Heart left ventricle (tissue), 13 donors: ENCODE measurements at regions not wholly inside any gene's neighbourhood (a gene's known extent, or its start where the extent isn't known, plus 50 kb on each side); places are given as distances from the start of the nearest gene placed in this dataset.

Experiments used
- POLR2A ChIP-seq, 2 donors: fragments of 450-650 bp; IDR thresholded peaks; one replicate each; pipeline ENCODE4 v1.6.1; 2017; ENCODE audit warnings: antibody characterized with exemption in 2 of 2, mild to moderate bottlenecking in 2 of 2, moderate library complexity in 2 of 2
- TF ChIP-seq, protein P1 (sequence below), 12 donors: fragments of 200-600 bp; sonication (generic) in 4 of 12; IDR thresholded peaks; one replicate each; pipeline versions ENCODE4 v1.5.0 to v1.8.0; 2018 to 2022; ENCODE audit warnings: antibody characterized with exemption in 12 of 12, mild to moderate bottlenecking in 5 of 12
- donor health status: ischemic (EF 13 %, LVEDD 7.1; RV severe dilation, severe dysfunction).
- donor health status: DM: no; HTN: yes; CAD: no.
- donor health status: DM: no; HTN: no; CAD: no.
- donor health status: ischemic (EF 25% LVEDD 6.9; RV normal size, moderate dysfunction).
- donor health status: ischemic (EF 25% LVEDD 5.7; RV mildly dilated, moderate dysfunction).
- donor health status: ischemic (EF 35%, LVEDD 5.7; RV mildly dilated, moderate dysfunction).
- donor health status: nonischemic (EF 11% LVEDD 7.7; RV severe dilation, severe dysfunction).
- donor health status: DM: yes; HTN: yes; CAD: no.
- donor health status: PGD.
- donor health status: ischemic (EF 29% LVEDD 5.4; RV normal size, mild dysfunction).
- donor health status: nonischemic (EF 23%, LVEDD 6.1; RV moderate dilation, normal function).

DNA sequence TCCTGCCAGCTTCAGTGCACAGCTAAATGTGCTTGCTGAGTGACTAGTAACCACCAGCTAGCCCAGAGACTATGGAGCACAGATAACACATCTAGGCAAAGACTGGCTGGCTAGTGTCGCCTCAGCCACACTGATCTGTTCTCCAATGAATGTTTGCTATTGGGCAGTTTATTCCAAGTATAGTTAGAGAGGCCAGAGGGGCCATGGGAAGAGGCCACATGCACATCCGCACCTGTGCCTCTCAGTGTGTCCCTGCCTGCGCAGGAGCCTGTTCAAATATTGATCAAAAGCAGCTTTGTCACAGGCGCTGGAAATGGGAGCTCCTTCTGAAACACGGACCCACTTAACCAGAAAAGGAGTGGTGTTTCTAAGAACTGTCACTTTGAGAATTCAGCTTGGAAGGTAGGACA, 51.3 kb upstream of the ATP1A1 start:
- TF ChIP-seq POLR2A (IDR thresholded peaks at IDR 0.05): no peak
- TF ChIP-seq, protein P1, sequence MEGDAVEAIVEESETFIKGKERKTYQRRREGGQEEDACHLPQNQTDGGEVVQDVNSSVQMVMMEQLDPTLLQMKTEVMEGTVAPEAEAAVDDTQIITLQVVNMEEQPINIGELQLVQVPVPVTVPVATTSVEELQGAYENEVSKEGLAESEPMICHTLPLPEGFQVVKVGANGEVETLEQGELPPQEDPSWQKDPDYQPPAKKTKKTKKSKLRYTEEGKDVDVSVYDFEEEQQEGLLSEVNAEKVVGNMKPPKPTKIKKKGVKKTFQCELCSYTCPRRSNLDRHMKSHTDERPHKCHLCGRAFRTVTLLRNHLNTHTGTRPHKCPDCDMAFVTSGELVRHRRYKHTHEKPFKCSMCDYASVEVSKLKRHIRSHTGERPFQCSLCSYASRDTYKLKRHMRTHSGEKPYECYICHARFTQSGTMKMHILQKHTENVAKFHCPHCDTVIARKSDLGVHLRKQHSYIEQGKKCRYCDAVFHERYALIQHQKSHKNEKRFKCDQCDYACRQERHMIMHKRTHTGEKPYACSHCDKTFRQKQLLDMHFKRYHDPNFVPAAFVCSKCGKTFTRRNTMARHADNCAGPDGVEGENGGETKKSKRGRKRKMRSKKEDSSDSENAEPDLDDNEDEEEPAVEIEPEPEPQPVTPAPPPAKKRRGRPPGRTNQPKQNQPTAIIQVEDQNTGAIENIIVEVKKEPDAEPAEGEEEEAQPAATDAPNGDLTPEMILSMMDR (IDR thresholded peaks at IDR 0.05): no peak
